ENCODE measurements at regions not wholly inside any gene's neighbourhood (a gene's known extent, or its start where the extent isn't known, plus 50 kb on each side); places are given as distances from the start of the nearest gene placed in this dataset.

DNA sequence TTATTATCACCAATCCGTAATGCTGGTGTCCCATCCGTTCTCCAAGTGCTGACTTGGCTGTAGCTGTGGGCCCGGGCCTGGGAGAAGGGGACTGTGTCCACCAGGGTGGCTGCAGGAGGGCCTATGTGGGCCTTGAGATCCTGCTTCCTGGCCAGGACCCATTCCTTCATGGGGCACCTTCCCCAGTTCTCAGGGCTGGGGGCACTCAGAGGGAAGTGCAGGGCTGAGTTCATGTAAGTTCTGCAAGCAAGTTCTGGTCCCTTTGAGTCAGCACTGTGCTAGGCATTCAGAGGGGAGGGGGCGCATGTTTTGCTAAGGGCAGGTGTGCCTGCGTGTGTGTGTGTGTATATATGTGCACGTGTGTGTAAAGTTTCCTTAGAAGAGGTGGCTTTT, 94.0 kb downstream of the GLI2 start:
- DNase-seq, result no peak

DNA sequence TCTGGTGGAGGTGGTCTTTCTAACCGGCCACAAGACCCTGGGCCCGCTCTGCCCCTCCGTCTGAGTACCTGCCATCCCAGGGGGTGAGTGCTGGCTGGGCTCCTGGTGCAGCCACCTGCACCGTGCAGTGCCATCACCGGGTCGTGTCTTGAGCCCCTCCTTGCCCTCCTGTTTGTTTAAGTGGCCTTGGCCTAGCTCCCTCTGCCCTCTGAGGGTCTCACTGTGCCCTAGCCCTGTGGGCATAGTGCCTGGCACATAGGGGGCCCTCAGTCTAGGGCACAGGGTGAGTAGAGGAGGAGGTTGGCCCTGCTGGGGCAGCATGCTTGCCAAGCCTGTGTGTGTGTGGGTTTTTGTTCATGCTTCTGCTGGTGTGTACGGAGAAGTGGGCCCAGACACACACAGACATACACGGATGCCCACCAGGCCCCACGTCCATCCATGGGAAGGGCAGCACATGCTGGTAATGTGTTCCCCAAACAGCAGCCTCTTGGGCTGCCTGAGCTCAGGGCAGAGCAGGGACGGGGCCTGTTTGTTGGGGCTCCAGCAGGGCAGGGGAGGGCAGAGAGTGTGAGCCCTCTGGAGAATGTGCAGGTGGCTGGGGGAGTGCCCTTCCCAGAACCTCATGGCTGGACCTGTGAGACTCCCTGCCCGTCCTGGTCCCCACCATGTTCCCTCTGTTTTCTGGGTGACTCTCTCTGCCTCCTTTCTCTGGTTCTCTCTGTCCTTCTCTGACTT, 94.6 kb downstream of the GLI2 start:
- DNase-seq, result no peak

DNA sequence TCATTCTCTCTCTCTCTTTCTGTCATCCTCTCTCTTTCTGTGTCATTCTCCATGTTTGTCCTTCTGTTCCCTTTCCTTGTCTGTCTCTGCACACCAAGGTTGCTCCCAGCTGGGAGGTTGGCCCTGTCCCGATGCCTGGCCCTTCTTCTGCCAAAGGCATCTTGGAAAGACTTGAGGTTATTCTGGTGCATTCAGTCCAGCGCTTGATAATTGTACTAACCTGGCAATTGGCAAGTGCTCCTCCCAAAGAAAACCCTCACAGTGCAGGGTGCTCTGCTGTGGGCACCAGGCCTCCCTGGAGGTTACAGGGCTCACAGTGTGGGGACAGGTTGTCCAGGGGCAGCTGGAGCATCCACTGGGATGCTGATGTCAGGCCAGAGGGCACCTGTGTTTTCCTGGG, 95.4 kb downstream of the GLI2 start:
- no peak for DNase-seq

DNA sequence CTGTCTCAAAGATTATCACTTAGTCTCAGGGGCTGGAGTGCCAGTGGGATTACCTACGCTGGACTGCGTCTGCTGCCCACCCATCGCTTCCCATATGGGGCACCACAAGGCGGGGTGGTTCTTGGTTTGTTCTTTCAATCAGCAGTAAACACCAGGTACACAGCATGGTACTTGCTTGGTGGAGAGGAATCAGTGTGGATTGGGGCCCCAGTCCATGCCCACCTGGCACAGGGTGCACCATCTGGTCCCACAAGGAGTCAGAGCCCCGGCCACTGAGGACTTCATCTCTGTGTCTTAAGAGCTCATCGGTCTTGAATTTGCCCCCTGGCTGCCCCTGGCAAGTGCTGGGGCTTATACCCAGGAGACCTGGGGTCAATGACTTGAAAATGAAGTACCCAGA, 96.2 kb downstream of the GLI2 start:
- no peak for DNase-seq

DNA sequence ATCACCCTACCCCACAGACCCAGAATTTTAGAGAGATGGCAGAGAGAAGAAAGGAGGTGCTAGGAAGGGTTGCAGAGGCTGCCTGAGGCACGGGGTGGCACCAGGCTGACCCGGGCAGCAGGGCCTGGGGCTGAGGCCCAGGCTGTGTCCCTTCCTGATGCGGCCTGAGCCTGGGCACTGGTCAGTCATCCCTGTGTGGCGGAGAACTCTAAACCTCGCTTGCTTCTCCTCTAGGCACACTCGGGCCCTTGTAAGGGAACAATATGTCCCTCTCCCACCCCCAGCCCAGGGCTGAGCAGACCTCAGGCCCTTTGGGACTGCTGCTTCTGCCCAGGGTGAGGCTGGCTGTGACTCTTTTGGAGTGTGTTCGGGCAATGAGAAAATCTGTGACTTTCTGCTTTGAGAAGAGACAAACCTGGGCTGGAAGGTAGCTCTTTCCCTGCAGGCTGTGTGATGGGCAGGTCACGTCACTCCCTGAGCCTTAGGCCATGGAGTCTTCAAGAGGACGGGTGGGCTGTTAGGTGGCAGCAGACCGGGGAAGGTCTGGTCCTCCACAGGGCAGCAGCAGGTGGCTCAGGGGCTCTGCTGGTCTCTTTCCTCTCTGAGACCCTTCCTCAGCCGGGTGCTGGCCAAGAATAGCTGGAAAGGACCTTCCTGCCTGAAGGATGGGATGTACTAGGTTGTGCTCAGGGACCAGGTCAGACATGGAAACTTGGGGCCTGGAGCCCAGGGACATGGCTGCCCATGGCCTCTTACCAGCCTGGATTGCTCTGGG, 96.8 kb downstream of the GLI2 start:
- DNase-seq, result no peak

DNA sequence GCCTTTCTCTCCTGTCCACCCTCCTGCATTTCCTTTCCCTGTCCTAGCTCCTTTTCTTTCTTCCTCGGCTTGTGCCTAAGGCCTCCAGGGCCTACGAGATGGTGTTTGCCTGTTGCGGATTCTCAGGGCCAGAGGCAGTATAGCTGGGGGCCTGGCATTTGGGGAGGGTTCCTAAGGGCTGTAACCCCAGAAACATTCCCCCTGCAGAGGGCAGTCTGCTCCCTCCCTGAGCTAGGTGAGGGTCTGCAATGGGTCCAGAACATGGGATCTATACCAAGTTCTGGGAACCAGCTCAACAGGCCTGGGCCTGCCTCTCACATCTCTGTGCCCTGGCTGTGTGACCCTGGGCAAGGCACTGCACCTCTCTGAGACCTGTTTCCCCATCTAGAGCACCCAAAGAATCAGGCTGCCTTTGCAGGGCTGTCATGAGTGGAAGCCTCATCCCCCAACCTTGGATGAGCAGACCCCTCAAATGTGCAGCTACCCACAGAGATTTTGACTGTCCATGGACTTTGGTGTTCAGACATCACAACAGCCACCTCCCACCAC, 97.5 kb downstream of the GLI2 start:
- no peak for DNase-seq

DNA sequence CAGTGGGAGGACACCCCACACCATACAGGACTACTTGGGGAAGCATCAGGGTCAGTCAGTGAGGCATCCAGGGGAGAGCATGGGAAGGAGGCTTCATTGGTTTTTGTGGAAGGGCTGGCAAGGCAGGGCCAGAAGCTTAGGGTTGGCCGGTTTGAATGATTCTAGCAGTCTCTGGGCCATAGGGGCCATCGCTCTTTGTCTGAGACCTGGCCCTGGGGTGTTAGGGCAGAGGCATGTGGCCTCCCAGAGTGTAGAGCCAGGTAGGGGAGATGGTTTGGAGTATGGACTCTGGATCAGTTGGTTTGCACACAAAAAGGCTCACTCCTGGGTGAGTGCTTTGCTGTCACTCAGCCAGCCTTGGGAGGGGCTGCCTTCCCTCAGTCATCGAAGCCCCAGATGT, 98.5 kb downstream of the GLI2 start:
- no peak for DNase-seq

DNA sequence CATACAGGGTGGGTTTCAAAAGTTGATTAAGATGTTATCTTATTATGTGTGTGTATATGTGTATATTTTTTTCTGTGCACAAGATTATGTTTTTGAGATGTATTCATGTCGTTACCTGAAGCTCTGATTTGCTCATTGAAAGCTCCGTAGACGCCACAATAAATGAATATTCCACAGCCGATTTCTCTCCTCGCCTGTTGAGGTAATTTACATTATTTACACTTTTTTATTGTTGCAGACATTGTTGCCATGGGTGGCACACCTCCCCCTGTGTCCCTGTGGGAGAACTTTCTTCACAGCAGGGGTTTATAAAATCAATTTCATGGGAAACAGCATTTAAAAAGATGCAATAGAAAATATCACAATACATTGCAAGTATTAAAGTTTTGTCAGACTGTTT, 100.6 kb downstream of the GLI2 start:
- no peak for DNase-seq

DNA sequence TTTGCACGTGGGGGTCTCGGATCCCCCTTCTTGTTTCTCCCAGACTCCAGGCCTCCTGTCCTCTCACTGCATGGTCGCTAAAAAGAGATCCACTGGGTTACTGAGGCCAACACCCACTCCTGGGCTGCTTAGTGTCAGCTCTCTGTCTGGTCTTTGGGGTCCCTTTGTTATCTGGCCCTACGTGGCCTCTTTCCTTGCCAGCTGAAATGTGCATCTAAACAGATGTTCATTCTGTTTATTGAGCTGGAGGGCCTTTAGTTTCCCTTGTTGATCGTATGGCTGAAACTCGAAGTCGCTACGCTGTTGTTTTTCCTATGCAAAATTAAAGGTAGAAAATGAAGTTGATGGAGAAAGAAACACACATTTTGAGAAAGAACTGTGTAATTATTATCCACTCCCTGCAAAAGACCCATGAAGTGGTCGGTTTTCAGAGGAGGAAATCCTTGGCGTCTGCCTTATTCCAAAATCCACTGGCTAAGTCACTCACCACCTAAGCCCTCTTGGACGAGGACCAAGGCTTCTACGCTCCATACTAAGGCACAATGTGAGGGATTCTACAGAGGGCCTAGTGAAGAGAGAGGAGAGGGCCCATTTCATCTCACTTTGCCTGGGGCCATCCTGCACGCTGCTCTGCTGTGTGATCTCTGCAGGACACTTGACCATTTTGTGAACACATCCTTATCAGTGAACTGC, 105.3 kb downstream of the GLI2 start:
- no peak for DNase-seq

DNA sequence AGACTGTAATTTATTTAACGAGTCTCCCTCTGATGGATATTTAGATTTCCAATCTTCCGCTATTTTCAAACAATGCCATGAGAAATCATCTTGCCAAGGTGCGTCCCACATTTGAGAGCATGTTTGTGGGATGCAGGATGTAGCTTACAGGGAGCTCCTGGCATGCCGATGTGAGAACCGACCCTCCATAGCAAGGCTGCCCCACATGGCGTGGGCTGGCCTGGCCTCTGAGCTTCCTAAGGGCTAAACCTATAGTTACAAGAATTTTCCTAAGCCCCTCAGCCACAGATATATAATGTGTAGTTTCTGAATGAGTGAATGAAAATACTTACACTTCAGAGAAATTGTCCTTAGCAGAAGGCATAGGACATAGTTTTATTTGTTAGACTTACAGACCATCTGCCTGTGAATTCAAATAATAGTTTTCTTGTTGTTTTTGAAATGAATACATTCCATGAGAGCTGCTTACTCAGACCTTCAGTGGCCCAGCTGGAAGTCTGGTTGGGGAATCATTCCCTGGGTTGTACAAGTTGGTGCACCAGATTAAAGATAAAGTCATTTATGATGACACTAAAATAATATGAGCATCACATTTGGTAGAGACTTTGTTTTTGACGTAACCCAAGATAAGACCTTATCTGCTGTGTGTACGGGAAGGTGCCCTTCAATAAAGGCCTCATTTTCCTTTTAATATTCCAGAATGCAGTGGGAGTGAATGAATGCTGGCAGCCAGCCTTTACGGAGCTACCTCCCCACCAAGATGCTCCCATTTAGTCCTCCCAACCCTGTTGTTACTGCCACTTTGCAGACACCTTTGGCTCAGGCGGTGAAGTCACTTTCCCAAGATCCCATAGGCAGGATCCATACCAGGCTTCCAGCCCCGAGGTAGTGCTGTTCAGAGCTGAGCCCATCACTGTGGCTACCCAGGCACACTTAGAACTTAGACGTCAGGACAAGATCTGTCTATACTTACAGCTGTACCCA, 107.1 kb downstream of the GLI2 start:
- no peak for DNase-seq

DNA sequence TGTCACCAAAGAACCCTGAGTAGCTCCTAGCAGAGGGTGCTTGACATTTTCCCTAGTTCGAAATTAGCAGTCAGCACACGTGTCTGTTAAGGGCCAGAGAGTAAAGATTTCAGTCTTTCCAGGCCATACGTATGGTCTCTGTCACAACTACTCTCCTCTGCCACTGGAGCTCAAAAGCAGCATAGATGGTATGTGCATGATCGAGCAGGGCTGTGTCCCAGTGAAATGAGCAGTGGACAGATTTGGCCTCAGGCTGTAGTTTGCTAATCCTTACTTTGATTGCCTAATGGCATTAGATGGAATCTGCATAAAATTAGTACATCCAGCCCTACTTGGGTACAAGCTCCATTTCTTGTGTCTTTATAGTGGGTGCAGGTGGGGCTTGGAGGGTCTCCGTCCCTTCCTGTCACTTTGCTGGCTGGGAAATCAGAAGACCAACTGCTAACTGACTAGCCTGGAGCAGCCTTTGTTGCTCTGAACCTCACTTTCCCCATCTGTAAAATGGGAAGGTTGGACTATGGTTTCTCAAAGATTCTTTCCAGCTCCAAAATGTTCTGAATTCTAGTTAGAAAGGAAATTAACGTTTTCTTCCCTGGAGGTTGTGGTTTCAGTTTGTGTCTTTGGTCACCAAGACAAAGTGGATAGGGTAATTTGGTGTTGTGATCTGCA, 108.5 kb downstream of the GLI2 start:
- no peak for DNase-seq

DNA sequence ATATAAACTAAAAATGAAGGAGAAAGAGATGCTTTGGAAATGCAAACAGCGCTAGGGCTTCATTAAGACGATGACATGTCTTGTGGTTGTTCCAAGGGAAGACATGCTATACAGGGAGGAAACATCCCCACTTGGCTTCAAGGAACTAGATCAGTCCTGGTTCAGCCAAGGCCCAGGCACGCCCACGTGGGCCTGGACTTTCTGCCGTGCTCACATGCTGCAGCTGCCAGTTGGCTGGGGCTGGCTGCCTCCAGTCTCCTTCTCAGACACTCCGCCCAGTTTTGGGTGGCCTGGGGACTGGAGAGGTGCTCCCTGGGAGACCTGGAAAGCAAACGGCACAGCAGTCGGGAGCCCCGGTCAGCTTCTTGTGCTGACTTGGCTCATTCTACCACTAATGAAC, 109.6 kb downstream of the GLI2 start:
- DNase-seq, result no peak

DNA sequence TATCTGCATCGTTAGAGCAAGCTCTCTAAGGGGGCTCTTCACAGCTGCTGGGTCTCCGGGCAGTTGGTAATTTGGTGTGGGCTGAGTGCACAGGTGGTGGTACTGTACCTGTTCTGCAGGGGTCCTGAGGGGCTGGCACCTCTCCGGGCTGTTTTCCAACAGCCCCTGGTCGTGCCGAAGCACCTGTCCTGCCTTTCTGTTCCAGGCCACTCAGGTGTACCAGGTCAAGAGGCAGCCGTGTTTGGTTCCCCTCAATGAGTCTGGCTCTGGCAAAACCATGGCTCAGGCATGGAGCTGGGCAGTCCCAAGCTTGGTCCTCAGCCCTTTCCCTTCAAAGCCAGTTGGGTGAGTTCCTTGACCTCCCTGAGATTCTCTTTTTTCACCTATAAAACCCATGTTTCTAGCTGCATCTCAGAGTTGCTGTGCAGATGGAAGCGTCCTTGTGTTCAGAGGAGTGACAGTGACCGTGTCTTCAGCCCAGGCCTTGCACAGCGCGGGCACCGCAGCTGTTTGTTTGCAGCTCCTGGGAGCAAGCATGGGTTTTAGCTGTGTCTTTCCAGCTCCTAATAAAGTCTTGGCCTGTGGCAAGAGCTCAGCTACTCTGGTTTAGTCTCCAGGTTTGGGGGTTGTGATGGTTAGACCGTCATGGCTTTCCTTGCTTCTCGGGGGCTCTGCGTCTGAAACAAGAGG, 110.9 kb downstream of the GLI2 start:
- DNase-seq, result no peak

DNA sequence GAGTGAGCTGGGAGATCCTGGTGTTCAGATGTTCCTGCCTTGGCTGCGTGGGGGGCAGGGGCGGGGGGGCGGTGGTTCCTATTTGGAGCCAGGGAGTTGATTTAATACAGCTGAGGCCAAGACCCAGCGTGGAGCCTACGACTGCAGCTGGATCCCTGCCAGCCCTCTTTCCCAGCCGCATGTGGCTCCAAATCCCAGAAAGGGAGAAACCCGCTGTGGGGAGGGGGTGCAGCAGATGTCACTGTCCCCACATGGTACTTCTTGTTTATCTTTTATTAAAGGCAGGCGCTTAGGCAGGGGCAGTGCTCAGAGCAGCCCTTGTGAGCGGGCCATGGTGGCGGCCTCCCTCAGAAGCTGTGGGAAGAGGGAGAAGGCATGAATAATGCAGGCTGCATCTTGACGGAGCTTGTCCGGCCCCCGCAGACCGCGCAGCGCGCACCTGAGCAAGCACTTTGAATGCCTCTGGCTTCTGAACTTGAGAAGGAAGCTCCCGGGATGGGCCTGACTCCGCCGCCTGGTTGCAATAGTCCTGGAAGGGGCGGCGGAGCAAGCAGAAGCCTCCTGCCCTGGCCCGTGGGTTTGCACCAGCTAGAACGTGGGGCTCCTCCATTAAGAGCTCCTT, 112.1 kb downstream of the GLI2 start:
- DNase-seq, result no peak

DNA sequence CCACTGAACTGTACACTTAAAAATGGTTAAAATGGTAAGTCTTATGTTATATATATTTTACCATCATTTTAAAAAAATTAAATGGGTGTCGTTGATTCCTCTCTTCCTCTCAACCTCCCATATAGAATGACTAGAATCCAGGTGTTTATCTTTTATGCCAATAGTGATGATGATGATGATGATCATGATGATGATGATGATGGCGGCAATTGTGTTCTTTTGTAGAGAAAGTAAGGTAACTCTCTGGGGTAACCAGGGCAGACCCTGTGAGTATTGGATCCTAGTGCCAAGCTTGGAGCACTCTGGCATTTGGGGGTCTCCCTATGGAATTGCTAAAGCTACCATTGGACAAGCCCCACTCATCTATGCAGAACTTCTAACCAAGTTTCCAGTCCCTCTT, 113.6 kb downstream of the GLI2 start:
- no peak for DNase-seq

DNA sequence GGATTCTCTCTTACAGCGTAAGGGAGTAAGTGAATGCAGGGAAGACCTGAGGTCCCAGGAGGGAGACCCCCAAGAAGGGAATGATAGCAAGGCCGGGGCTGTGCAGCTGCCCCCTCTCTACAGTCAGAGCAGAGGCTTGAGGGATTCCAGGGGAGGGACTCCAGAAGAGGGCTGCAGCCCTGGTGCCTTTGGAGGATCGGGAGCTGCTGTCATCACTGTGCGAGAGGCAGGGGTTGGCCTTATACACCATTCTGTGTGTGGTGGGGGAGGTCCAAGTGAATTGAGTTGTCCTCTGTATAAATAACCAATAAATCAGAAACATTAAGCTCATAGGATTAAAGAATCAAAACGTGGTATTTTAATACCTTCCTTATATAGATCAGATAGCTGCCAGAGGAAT, 114.9 kb downstream of the GLI2 start:
- no peak for DNase-seq

DNA sequence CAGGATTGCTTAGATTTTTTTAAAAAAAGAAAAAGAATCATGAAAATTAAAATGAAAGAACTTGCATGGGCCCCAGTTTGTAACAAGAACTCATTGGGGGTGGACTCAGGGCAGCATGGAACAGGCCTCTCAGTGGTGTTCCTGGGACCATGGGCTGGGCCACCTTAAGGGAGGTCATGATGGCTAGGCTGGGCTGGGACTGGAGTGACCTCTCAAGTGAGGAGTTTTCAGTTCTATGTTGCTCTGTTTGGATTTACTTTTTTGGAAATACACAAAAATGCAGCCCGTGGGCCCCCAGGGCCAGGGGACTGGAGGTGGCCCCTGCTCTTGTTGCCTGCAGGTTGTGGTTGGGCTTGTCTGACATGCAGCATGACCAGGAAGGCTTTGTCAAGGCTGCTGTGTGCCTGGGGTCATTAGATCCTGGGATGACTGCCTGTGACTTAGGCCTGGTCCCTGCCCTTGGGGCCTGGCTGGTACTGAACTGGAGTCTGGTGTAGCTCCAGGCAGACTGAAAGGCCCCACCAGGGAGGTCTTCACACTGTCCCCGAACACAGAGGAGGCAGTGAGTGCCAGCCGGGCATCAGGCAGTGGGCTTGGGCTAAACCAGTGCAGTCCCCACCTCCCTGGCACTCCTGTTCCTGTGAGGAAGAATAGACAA, 115.6 kb downstream of the GLI2 start:
- no peak for DNase-seq

DNA sequence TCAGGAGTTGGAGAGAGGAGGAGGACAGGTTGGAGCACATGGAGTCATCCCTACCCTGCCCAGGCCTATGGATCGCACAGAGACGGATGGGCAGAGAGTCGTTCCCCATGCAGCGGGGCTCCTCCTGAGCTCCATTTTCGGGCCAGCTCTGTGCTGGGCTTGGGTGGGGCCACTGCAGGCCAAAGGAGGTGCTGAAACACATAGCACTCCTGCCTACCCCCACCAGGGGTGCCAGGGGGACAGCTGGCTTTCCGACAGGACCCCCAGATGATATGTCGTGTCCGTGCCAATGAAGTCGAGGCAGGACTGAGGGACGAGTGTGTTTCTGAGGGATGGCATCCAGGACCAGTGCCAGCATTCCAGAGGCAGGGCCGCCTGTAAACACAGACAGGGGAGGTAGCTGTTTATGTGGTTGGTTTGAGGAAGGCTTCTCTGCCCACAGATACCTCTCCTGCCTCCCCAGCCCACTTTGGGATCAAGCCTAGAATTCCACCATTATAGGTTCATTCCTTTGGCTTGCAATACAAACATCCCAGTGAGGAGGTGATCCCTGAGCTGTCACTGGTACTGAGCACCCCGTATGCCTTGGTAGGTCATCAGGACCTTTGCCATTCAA, 116.6 kb downstream of the GLI2 start:
- DNase-seq, result no peak

DNA sequence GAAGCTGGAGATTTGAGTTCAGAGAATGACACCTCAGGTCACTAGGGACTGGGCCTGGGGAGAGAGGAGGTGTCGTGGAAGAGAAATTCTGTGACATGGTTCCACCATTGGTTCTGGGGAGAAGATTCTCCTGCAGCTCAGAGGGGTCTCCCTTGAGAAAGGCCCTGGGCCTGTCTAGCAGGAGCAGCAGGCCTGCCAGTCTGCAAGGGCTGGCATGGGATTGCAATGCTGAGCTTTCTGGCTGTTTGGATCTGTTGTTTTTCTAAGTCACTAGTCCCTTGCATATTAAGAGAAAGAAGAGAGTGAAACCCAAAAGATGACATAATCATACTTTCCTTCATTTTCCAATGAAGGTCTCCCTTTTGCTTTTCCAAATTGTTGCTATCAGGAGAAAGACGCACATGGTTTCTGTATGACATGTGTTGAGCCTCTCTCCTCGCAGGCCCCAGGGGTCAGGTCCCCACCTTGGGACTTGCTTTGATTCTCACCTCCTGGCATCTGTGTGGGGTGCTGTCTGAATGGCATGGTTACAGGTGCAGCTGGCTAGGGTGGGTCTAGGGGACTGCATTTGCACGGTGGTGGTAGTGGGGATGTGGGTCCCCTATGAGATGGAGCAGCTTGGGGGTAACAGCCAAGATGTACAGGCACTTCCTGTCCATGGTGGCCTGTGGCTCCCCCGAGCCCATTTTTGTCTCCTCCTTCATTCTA, 117.8 kb downstream of the GLI2 start:
- DNase-seq, result no peak
